Activated naive CD4-positive, alpha-beta T cell treated with anti-CD3 and anti-CD28 coated beads, Interleukin-2, amount 50 U/mL, for 72 hours (primary cell): ENCODE measurements at regions not wholly inside any gene's neighbourhood (a gene's known extent, or its start where the extent isn't known, plus 50 kb on each side); places are given as distances from the start of the nearest gene placed in this dataset.

Experiments used
- ATAC-seq, 2 donors: fragments of 150-1000 bp; cut with Tn5 transposase; 2 replicates each; pipeline ENCODE4 v1.10.0; 2021; ENCODE audit warnings: mild to moderate bottlenecking in 2 of 2, moderate library complexity in 2 of 2
- DNase-seq, 2 donors: peaks; one replicate each; pipeline ENCODE4 v3.0.0; 2021 to 2022; ENCODE audit warnings: low spot score in 2 of 2
- H3K27ac Mint-ChIP-seq, 2 donors: one replicate each; pipeline ENCODE4 v1.8.0; 2022; ENCODE audit warnings: mild to moderate bottlenecking in 2 of 2, mixed read lengths in 2 of 2
- H3K36me3 Mint-ChIP-seq, 2 donors: one replicate each; pipeline ENCODE4 v1.8.0; 2022; ENCODE audit warnings: mixed read lengths in 2 of 2
- H3K9me3 Mint-ChIP-seq, 2 donors: one replicate each; pipeline ENCODE4 v1.8.0; 2022; ENCODE audit warnings: mixed read lengths in 2 of 2

DNA sequence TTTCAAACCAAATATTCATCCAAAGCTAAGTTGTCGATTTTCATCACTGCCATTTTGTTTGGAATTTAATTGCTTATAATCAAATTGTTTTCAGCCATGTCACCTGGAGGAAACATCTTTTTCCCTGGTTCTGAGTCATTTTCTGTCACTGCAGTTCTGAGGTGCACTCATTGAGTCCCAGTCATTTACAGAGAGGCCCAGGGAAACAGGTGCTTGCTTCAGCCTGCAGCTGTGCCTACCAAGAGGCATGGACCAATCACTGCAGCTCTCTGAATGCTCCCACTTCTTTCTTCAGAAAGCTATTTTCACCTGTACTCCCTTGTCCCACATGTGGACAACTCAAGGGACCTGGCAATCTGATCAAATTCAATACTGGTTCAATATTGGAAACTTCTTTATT is 308.1 kb downstream of the COG6 start:
- ATAC-seq (peak in 1 of 2 donors; percentile 93), DNase-seq (peak in 1 of 2 donors; percentile 9)
- Mint-ChIP-seq H3K9me3 (peaks cover 3 to 11% of the 10 kb centered on the region in 2 donors), H3K36me3 (peaks cover 6 to 7% of the 10 kb centered on the region in 2 donors), H3K27ac (no peak overlapping the region)

DNA sequence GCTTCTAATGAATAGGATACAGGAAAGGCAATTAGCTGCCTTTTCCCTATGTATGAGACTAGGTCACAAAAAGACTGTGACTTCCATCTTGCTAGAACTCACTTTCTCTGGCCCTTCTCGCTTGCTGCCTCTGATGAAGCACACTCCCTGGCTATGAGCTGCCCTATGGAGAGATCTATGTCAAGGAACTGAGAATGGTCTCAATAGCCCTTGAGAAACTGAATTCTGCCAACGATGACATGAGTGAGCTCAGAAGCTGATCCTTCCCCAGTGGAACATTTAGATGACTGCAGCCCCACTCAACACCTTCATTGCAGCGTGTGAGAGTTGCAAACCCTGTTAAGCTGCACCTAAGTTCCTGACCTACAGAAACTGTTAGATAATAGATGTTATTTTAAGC is 309.8 kb downstream of the COG6 start:
- DNase-seq (no peak), ATAC-seq (no peak)
- Mint-ChIP-seq H3K36me3 (peaks cover 6 to 7% of the 10 kb centered on the region in 2 donors), H3K27ac (no peak overlapping the region), H3K9me3 (peaks cover 3 to 13% of the 10 kb centered on the region in 2 donors)

DNA sequence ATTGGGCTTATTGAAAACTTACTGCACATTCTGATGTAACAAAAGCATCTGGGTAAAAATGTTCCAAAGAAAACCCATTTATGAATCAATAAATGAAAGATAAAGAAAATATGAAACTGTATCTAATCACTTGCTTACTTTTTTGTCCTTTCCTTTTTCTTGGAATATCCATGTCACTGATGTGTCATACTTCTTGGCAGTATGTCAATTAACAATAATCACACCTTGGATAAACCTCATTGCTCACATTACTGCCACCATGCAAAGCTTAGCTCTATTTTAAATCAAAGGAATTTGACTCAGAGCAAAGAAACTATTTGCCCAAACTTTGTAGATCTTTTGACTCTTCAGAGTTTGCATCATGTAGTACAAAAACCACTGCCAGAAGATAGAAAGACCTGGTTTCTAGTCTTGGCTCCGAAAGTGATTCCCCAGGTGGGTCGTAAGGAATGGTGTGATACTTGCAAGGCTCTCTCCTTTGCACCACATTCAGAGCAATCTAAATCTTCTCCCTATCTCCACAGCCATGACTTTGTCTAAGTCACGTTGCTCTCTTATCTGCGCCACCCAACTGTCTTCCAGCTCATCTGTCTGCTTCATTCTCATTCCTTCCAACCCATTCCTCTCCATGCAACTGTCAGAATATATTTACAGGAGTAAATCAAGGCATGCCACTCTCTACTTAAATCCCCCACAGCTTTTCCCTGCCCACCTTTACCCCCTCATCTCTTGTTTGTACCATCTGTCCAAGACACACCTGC is 311.9 kb downstream of the COG6 start:
- no peak for ATAC-seq
- Mint-ChIP-seq H3K9me3 (peaks cover 3 to 19% of the 10 kb centered on the region in 2 donors), H3K36me3 (peaks cover 6 to 7% of the 10 kb centered on the region in 2 donors), H3K27ac (no peak overlapping the region)
- DNase-seq: no peak

DNA sequence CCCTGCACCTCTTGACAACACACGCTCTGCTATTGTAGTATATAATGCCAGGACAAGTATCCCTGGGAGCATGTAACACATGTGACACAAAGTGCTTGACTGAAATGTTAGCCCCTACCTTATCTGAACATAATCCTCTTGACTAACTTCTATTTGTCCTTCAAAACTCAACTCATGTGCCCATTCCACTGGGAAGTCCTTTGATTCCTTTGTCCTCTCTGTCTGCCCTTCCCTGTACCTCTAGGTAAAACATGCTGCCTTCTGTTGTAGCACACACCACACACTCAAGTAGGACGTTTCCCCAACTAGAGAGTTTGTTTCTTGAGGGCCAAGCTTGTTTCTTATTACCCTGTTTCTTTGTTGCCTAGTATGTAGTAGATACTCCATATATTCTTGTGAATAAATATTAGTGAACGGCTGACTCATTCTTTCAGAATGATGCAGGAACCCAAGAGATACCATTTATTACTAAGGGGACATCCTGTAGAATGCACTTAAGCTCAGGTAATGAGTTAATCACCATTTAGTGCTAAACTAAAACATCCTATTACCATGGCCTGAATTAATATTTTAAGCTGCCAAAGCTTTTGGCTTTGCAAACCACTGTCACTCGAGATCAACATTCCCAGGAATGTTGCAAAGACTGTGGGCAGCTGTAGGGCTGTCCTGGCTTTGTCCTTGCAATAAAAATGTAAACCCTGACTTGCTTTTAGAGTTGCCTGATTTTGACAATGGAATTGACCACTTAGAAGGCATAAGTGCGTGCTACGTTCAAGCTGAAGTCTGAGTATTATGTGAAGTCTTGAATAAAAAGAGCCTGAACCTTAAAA is 313.4 kb downstream of the COG6 start:
- Mint-ChIP-seq H3K36me3 (peaks cover 6 to 7% of the 10 kb centered on the region in 2 donors), H3K9me3 (peaks cover 3 to 19% of the 10 kb centered on the region in 2 donors), H3K27ac (no peak overlapping the region)
- ATAC-seq: no peak
- no peak for DNase-seq

DNA sequence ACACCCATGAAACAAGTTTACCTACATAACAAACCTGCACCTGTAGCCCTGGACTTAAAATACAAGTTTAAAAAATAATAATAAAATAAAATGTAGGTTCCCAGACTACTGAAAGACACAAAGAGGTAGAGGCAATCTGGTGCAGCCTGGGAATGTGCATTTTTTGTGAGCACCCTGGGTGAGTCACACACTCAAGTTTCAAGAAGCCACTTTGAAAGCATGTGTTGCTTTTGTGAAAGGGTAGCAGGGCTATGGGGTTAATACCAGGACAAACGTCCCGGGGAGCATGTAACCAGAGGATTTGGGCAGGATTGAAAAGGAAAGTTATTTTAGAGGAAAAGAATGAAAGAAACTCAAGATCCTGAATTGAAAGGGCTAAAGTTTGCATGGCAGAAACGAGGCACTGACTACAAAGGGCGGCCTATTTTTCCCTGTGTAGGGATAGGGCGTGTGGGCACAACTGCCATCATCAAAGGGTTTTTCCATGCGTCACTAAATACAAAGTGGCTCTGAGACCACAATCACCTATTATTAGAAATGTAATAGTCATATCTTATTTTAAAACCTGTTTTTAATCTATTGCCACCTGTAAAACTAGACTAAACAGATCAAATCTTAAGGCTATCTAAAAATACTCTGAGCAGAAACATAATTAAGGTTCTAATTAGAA is 314.9 kb downstream of the COG6 start:
- H3K36me3 Mint-ChIP-seq: peaks cover 5 to 6% of the 10 kb centered on the region in 2 donors
- no peak overlapping the region for H3K27ac Mint-ChIP-seq
- no peak for DNase-seq
- peaks cover 3 to 19% of the 10 kb centered on the region in 2 donors for H3K9me3 Mint-ChIP-seq
- no peak for ATAC-seq

DNA sequence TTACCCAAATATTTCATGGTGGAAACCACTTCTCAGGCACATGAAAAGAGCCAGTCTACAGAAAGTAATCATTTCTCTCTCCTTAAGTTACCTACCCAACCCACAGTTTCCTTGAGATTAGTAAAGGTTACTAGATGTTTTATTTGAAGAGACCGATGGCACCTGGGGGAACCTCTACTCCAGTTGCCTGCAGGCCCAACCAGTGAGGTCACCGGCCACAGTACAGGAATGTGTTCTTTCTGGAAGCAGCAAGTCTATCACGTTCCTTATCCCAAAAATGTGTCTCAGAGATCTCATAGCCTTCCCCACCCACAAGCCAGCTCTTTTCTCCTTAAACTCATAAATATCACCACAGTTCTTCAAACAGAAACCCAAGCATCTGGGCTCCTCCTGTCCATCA is 316.1 kb downstream of the COG6 start:
- H3K36me3 Mint-ChIP-seq: peaks cover 0 to 6% of the 10 kb centered on the region in 2 donors
- no peak for DNase-seq
- ATAC-seq: no peak
- H3K27ac Mint-ChIP-seq: no peak overlapping the region
- H3K9me3 Mint-ChIP-seq: peaks cover 3 to 19% of the 10 kb centered on the region in 2 donors

DNA sequence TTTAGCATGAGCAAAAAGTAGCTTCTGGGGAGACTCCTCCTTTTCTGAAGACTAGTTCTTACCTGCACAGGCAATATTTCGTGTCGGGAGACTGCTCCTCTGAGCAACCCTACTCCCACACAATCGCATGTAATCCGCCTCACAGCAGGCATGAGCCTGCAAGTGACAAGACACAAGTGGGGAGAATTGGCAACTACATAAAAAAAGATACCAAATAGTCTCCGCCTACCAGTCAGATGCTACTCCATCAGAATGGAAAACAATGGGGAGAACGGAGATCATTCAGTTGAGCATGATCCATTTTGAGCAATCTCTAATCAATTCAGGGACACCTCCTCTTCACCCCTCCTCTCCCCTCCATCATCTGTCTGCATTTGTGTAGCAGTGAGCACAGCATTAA is 321.0 kb downstream of the COG6 start:
- H3K36me3 Mint-ChIP-seq: no peaks in the 10 kb centered on the region
- ATAC-seq (no peak), DNase-seq (no peak)
- no peak overlapping the region for H3K27ac Mint-ChIP-seq
- peaks cover 0 to 6% of the 10 kb centered on the region in 2 donors for H3K9me3 Mint-ChIP-seq

DNA sequence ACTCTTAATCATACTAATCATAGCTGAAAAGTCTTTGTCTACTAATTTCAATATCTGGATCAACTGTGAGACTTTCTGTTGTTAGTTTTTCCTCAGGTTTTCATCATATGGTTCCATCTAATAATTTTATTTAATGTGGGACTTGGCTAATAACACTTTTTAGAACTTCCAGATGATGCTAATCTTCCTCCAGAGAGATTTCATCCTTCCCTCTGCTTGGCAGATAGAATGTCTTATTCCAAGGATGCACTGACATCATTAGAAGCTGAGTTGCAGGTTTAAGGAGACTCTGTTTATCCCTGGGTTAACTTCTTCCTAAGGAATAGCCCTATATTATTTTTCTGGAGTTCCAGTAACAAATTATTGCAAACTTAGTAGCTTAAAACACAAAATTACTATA is 325.6 kb downstream of the COG6 start:
- Mint-ChIP-seq H3K9me3 (no peaks in the 10 kb centered on the region), H3K27ac (no peak overlapping the region), H3K36me3 (no peaks in the 10 kb centered on the region)
- ATAC-seq (no peak), DNase-seq (no peak)

DNA sequence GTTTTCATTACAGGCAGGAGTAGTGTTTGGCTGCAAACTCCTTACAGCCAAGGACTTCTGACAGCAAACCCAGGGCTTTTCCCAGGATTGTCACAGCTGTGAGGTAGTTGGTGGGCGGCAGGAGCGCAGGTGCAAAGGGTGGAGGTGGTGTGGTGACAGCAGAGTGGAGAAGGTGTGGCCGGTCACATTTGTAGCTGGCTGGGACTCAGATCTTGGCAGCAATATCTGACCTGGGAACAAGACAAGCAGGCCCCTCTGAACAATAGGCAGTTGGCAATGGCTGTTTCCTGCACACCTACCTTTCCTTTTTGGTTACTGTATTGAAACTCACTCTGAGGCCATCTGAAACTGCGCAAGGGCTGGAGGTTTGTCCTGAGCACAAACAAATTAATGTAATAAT is 327.3 kb downstream of the COG6 start:
- H3K36me3 Mint-ChIP-seq: no peaks in the 10 kb centered on the region
- no peak for DNase-seq
- no peak for ATAC-seq
- peaks cover 0 to 3% of the 10 kb centered on the region in 2 donors for H3K9me3 Mint-ChIP-seq
- H3K27ac Mint-ChIP-seq: no peak overlapping the region

DNA sequence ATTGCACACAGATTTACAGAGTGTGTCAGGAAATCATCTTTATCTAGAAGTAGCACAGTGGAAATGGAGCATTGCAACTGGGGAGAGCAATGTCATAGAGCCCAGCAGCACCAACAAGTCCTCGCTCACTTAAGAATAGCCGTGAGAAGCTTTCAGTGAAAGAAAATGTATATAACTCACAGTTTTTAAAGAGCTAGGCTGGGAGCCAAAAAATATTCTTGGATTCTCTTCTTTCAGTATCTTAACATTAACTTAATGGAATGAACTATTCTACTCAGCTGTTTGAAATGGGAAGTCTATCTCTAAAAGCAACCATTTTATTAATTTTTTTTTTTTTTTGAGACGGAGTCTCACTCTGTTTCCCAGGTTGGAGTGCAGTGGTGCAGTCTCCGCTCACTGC is 329.6 kb downstream of the COG6 start:
- DNase-seq (no peak), ATAC-seq (no peak)
- Mint-ChIP-seq H3K9me3 (peaks cover 0 to 4% of the 10 kb centered on the region in 2 donors), H3K27ac (no peak overlapping the region), H3K36me3 (no peaks in the 10 kb centered on the region)

DNA sequence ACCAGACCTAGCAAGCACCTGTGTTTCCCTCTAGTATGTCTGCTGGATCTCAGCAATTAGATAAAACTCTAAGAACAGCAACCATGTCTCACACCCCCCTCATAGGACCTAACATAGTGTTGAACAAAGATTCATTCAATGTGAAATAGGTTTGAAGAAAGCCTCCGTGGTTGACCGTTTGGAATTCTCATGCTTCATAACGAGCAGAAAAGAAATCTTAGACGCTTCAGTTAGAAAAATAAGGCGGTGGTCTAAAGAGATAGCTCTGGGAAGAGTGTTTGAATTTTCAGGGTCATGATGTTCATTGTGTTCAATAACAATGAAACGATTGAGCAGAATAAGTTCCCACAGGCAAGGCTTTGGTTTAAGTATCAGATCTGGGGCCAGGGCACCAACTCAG is 332.9 kb downstream of the COG6 start:
- H3K27ac Mint-ChIP-seq: no peak overlapping the region
- no peaks in the 10 kb centered on the region for H3K36me3 Mint-ChIP-seq
- ATAC-seq (no peak), DNase-seq (no peak)
- peaks cover 0 to 9% of the 10 kb centered on the region in 2 donors for H3K9me3 Mint-ChIP-seq

DNA sequence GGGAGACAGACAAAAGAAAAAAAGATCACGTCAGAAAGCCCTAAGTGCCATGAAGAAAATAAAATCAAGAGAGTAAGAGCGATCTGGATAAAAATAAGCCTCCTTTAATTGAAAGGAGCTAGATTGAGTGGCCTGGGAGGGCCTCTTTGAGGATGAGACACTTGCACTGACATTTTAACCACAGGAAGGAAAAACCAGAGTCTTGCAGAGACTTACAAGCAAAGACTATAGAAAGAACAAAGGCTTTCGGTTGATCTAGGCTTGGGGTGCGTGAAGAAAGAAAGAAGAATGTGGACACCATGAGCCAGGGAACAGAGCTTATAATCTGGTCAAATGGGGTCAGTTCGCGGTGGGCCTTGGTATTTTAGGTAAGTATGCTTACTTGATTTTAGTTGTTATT is 342.7 kb downstream of the COG6 start:
- ATAC-seq: peak; percentile 94
- DNase-seq: peak in 1 of 2 donors; percentile 10
- peaks cover 0 to 16% of the 10 kb centered on the region in 2 donors for H3K36me3 Mint-ChIP-seq
- peak overlapping the region in 1 of 2 donors; percentile 18 for H3K27ac Mint-ChIP-seq
- peaks cover 4 to 14% of the 10 kb centered on the region in 2 donors for H3K9me3 Mint-ChIP-seq

DNA sequence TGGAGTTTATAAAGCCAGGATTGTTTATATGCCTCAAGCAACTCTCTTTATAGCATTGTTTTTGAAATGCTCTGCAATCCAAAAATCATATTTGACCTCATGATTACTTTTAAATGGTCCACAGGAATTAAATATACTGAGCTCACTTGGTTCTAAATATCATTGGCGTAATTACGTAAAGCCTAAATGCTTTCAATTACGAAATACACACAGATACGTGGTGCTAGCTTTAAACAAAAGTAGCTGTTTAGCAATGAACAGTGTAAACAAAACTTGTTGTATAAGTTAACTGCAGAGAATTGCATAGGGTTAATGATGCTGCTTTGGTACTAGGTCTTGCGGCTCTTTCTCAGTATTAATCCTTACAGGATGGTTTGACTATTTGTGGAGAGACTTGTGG is 346.6 kb downstream of the COG6 start:
- H3K36me3 Mint-ChIP-seq: peaks cover 0 to 16% of the 10 kb centered on the region in 2 donors
- H3K27ac Mint-ChIP-seq: no peak overlapping the region
- DNase-seq: no peak
- no peak for ATAC-seq
- peaks cover 4 to 12% of the 10 kb centered on the region in 2 donors for H3K9me3 Mint-ChIP-seq

DNA sequence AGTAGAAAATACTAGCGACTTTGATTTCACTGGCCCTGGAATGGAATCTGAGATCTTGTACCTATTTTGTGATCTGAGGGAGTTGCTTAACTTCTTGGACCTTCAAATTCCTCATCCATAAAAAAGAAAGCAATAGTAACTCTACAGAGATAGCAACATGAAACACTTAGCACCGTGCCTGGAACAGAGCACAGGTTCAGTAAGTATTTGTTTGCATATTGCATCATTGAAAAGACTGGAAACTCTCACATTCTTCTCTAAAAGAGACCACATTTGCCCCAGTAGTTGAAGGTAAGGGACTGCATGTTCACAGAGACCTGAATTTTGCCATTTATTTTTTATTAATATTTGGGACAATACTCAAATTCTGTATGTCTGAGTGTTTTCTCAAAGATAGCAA is 358.1 kb downstream of the COG6 start:
- DNase-seq (no peak), ATAC-seq (no peak)
- no peak overlapping the region for H3K27ac Mint-ChIP-seq
- peaks cover 0 to 3% of the 10 kb centered on the region in 2 donors for H3K9me3 Mint-ChIP-seq
- peaks cover 0 to 5% of the 10 kb centered on the region in 2 donors for H3K36me3 Mint-ChIP-seq

DNA sequence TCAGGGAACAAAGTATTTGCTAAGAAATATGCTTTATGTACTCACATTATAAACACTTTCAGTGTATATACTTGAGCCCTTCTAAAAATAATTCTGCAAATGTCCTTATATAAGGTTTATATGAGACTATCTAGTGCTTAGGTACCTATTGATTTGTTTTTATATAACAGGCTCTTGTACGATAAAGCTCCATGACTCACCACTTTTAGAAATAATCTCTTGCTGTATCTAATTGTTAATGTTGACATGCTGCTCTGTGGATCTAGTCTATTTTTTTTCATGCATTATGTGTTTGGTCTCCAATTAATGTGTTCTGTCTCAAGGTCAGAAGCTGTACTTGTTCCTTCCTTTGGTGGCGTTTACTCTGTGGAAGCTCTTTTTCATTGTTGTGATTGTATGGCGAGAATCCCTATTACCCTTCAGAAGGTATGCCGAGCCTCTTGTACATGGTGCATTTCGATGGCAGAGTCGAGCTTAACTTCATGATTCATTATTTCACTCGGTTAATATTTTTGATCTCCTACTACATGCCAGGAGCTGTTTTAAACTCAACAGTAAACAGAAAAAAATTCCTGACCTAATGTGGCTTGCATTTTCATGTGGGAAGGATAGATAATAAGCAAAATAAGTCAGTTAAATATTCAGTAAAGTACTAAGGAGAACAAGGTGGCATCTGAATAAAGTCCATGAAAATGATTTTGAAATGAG is 361.6 kb downstream of the COG6 start:
- ATAC-seq (no peak), DNase-seq (no peak)
- H3K9me3 Mint-ChIP-seq: peaks cover 0 to 3% of the 10 kb centered on the region in 2 donors
- no peaks in the 10 kb centered on the region for H3K36me3 Mint-ChIP-seq
- H3K27ac Mint-ChIP-seq: no peak overlapping the region

DNA sequence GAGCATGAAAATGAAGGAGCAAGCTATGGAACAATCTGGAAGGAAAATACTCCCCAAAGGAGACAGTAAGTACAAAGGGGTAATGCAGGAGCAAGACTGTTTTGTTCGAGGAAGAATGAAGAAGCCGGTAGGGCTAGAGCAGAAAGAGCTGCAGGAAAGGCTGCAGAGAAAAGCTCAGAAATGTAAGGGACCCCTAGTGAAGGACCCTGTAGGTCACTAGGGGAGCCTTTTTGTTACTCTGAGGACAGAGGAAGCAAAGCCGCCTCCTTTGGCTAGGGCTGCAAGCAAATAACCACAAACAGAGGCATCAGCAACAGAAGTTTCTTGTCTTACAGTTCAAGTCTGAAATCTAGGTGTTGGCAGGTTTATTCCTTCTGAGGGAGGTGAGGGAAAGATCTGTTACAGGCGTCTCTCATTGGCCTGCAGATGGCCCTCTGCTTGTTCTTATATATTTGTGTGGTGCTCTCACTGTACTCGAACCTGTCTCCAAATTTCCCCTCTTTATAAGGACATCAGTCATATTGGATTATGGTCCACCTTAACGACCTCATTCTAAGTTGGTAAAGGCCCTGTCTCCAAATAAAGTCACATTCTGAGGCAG is 362.3 kb downstream of the COG6 start:
- ATAC-seq: no peak
- no peak overlapping the region for H3K27ac Mint-ChIP-seq
- H3K36me3 Mint-ChIP-seq: no peaks in the 10 kb centered on the region
- peaks cover 0 to 3% of the 10 kb centered on the region in 2 donors for H3K9me3 Mint-ChIP-seq
- DNase-seq: no peak
